ENCODE measurements at regions not wholly inside any gene's neighbourhood (a gene's known extent, or its start where the extent isn't known, plus 50 kb on each side); places are given as distances from the start of the nearest gene placed in this dataset.

DNA sequence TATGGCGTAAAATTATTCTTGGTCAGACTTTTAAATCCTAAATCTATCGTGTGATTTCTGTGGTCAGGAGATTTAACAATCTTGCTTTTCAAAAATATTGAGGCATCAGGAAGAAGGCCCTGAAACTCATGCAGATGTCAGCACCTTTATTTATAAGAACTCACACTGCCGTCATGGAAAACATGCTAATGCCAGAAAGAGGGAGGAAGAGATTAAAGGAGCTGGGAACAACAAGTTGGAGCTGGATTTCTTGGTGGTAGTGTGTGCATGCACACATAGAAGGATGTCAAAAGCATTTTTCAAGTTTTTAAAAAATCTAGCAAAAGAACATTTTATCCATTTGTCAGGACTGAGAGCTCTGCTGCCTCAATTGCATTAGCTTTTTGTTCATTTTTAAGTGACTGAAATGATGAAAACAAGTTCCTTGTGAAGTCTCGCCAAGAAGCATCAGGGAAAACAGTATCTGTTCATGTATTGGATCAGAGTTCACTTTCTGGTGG is 342.5 kb downstream of the SPRY2 start:
- H3K4me1 Mint-ChIP-seq (ENCODE audit: low read depth): peaks cover 6% of the 10 kb centered on the region
- TF ChIP-seq, protein P1, sequence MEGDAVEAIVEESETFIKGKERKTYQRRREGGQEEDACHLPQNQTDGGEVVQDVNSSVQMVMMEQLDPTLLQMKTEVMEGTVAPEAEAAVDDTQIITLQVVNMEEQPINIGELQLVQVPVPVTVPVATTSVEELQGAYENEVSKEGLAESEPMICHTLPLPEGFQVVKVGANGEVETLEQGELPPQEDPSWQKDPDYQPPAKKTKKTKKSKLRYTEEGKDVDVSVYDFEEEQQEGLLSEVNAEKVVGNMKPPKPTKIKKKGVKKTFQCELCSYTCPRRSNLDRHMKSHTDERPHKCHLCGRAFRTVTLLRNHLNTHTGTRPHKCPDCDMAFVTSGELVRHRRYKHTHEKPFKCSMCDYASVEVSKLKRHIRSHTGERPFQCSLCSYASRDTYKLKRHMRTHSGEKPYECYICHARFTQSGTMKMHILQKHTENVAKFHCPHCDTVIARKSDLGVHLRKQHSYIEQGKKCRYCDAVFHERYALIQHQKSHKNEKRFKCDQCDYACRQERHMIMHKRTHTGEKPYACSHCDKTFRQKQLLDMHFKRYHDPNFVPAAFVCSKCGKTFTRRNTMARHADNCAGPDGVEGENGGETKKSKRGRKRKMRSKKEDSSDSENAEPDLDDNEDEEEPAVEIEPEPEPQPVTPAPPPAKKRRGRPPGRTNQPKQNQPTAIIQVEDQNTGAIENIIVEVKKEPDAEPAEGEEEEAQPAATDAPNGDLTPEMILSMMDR (IDR thresholded peaks at IDR 0.05): no peak
- no peak overlapping the region for H3K4me3 Mint-ChIP-seq (ENCODE audit: unreplicated experiment)
- no peak overlapping the region for H3K27ac Mint-ChIP-seq (ENCODE audit: unreplicated experiment)
- H3K9me3 Mint-ChIP-seq (ENCODE audit: low read depth): no peaks in the 10 kb centered on the region
- DNase-seq (ENCODE audit: low spot score): no peak
- no peaks in the 10 kb centered on the region for H3K27me3 Mint-ChIP-seq (ENCODE audit: low read depth)
- H3K36me3 Mint-ChIP-seq (ENCODE audit: low read depth): no peaks in the 10 kb centered on the region

DNA sequence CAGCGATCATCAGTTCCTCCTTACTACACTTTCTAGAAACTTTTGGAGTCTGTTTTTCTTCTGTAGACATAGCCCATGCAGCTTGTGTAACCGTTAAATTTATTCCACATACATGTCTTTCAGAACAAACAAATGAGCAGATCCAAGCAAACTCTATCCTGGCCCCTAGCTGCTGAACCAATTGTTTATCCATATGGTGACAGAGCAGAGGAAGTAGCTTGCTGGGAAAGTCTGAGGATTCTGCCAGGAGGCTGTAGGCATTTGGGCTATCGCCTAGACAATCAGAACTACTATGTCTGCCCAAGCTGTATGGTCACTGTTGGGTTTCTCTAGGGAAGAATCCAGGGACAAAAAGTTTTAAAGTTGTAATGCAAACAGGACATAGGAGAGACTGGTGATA is 343.7 kb downstream of the SPRY2 start:
- TF ChIP-seq, protein P1 (IDR thresholded peaks at IDR 0.05): no peak
- DNase-seq (ENCODE audit: low spot score): no peak
- peaks cover 5% of the 10 kb centered on the region for H3K4me1 Mint-ChIP-seq (ENCODE audit: low read depth)
- H3K27me3 Mint-ChIP-seq (ENCODE audit: low read depth): no peaks in the 10 kb centered on the region
- H3K27ac Mint-ChIP-seq (ENCODE audit: unreplicated experiment): no peak overlapping the region
- H3K36me3 Mint-ChIP-seq (ENCODE audit: low read depth): no peaks in the 10 kb centered on the region
- H3K4me3 Mint-ChIP-seq (ENCODE audit: unreplicated experiment): no peak overlapping the region
- no peaks in the 10 kb centered on the region for H3K9me3 Mint-ChIP-seq (ENCODE audit: low read depth)

DNA sequence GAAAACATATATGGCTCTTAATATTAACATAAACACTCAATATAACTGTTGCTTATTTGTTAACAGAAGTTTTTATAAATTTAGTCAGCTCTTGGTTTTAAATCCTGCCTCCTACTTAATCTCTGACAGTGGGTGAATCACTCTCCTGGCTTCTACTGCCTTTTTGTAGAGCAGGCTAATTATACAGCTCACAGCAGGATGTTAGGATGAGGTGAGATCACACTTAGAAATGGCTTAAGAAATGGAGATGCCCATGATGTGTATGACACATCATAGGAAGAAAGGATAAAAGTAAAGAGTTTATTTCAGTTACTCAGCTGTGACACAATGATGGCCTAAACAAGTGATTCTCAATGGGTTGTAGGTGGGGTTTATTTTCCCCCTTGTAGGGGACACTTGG is 345.6 kb downstream of the SPRY2 start:
- H3K27ac Mint-ChIP-seq (ENCODE audit: unreplicated experiment): no peak overlapping the region
- H3K4me1 Mint-ChIP-seq (ENCODE audit: low read depth): peaks cover 3% of the 10 kb centered on the region
- H3K9me3 Mint-ChIP-seq (ENCODE audit: low read depth): no peaks in the 10 kb centered on the region
- H3K4me3 Mint-ChIP-seq (ENCODE audit: unreplicated experiment): no peak overlapping the region
- DNase-seq (ENCODE audit: low spot score): no peak
- no peaks in the 10 kb centered on the region for H3K36me3 Mint-ChIP-seq (ENCODE audit: low read depth)
- no peaks in the 10 kb centered on the region for H3K27me3 Mint-ChIP-seq (ENCODE audit: low read depth)
- TF ChIP-seq, protein P1 (IDR thresholded peaks at IDR 0.05): no peak

DNA sequence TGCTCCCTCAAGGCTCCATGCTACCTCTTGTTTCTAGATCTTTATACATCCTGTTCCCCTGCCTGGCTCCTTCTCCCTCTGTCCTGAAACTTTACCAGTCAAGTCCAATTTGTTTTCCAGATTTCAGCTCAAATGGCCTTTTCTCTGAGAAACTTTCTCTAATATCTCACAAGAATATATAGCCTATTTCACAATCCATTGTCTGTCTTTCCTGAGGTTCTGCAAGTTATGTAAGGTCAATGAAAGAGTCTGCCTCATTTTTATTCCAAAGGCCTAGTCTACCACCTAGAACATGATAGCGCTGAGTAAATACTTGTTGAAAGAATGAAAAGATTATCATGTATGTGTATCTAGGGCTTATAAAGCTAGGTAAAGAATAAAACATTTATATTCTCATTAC is 348.8 kb downstream of the SPRY2 start:
- no peak overlapping the region for H3K27ac Mint-ChIP-seq (ENCODE audit: unreplicated experiment)

DNA sequence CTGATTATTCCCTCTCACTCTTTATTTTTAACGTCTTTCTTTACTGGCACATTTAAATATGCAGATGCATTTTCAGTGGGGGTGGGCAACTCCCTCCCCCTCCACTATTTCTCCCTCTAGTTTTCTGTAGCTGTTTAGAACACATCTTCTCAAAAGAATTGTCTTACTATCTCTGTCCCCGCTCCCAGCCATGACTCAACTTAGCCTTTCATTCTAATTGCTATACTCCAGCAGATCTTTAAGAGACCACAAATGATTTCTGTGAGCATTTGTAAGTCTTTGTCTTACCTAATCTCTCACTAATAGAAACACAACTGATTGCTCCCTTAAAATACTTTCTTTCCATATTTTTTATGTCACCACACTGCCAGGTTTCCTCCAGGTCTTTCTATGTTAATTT is 350.9 kb downstream of the SPRY2 start:
- Mint-ChIP-seq H3K27ac (ENCODE audit: unreplicated experiment) (no peak overlapping the region), H3K4me1 (ENCODE audit: low read depth) (no peaks in the 10 kb centered on the region)

More for the DNA sequence above, 348.8 kb downstream of the SPRY2 start:
- no peak for DNase-seq (ENCODE audit: low spot score)
- TF ChIP-seq, protein P1 (IDR thresholded peaks at IDR 0.05): no peak
- Mint-ChIP-seq H3K9me3 (ENCODE audit: low read depth) (no peaks in the 10 kb centered on the region), H3K4me3 (ENCODE audit: unreplicated experiment) (no peak overlapping the region), H3K36me3 (ENCODE audit: low read depth) (no peaks in the 10 kb centered on the region), H3K4me1 (ENCODE audit: low read depth) (peaks cover 3% of the 10 kb centered on the region), H3K27me3 (ENCODE audit: low read depth) (no peaks in the 10 kb centered on the region)

More for the DNA sequence above, 350.9 kb downstream of the SPRY2 start:
- Mint-ChIP-seq H3K27me3 (ENCODE audit: low read depth) (no peaks in the 10 kb centered on the region), H3K4me3 (ENCODE audit: unreplicated experiment) (no peak overlapping the region), H3K9me3 (ENCODE audit: low read depth) (no peaks in the 10 kb centered on the region), H3K36me3 (ENCODE audit: low read depth) (no peaks in the 10 kb centered on the region)
- DNase-seq (ENCODE audit: low spot score): no peak
- TF ChIP-seq, protein P1 (IDR thresholded peaks at IDR 0.05): no peak
